ENCODE measurements at regions not wholly inside any gene's neighbourhood (a gene's known extent, or its start where the extent isn't known, plus 50 kb on each side); places are given as distances from the start of the nearest gene placed in this dataset.

DNA sequence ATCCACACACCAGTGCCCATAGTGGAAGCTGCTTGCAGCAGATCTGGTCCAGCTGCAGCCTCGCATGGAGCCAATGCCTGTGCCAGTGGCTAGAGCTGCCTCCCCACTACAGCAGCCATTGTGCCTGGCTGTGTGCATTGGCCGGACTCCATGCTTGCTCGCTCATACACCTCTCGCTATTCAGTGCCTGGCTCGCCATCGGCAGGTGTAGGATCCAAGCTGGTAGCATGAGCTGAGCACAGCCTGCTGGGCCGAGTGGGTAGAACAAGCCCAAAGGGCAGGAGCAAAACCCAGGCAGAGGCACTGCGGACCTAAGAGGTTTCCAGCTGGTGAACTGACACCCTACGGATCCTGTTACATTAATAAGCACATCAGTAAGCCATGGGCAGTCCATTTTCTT is 1184.1 kb downstream of the AMY1C start:
- BruUV-seq (replicated peaks) = no TSS peak
- Histone ChIP-seq H3K9ac (ENCODE audit: insufficient read depth, low read depth, low read length) (no peak overlapping the region), H3K27ac (ENCODE audit: extremely low read length, insufficient read depth, low read length) (no peak overlapping the region), H4K20me1 (ENCODE audit: insufficient read depth, low read length) (no peaks in the 10 kb centered on the region), H2AFZ (ENCODE audit: low read length) (no peak overlapping the region), H3K4me1 (ENCODE audit: insufficient read depth, low read length) (no peaks in the 10 kb centered on the region), H3K27me3 (ENCODE audit: control insufficient read depth in 1 of 2, insufficient read depth in 2 of 2, low read length in 2 of 2) (no peaks in the 10 kb centered on the region), H3K79me2 (ENCODE audit: insufficient read depth, low read length) (no peaks in the 10 kb centered on the region), H3K4me3 (replicated peaks in 1 of 3; ENCODE audit: insufficient read depth in 1 of 3, low read depth in 2 of 3, low read length in 3 of 3) (no peak overlapping the region), H3K4me2 (ENCODE audit: low read depth, low read length) (no peak overlapping the region), H3K36me3 (replicated peaks in 1 of 2; ENCODE audit: control insufficient read depth in 1 of 2, insufficient read depth in 2 of 2, low read length in 2 of 2) (no peaks in the 10 kb centered on the region), H3K9me3 (ENCODE audit: low read length) (no peaks in the 10 kb centered on the region; the same call in 1 of the 2 replicates)
- POLR2A ChIA-PET = no interaction called here
- in situ Hi-C loops (cut with HindIII; ENCODE audit: extremely low pct_ligation_motif_present, low pct_unique_long_range_greater_than_20kb) (no loop called here), intact Hi-C loops (cut with micrococcal nuclease; ENCODE audit: unreplicated experiment) (no loop called here)
- CTCF ChIA-PET (ENCODE audit: low intra/inter-chr PET ratio, low total read pairs) = no interaction called here
- DNase-seq (ENCODE audit: low spot score) (no peak), ATAC-seq (peak; percentile 75), FAIRE-seq (no peak)
- TF ChIP-seq, protein P1, sequence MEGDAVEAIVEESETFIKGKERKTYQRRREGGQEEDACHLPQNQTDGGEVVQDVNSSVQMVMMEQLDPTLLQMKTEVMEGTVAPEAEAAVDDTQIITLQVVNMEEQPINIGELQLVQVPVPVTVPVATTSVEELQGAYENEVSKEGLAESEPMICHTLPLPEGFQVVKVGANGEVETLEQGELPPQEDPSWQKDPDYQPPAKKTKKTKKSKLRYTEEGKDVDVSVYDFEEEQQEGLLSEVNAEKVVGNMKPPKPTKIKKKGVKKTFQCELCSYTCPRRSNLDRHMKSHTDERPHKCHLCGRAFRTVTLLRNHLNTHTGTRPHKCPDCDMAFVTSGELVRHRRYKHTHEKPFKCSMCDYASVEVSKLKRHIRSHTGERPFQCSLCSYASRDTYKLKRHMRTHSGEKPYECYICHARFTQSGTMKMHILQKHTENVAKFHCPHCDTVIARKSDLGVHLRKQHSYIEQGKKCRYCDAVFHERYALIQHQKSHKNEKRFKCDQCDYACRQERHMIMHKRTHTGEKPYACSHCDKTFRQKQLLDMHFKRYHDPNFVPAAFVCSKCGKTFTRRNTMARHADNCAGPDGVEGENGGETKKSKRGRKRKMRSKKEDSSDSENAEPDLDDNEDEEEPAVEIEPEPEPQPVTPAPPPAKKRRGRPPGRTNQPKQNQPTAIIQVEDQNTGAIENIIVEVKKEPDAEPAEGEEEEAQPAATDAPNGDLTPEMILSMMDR (CRISPR knock-in tag; IDR thresholded peaks at IDR 0.05) = peak; percentile 18; the same call in 1 of the 2 replicates
- TF ChIP-seq, protein P2, sequence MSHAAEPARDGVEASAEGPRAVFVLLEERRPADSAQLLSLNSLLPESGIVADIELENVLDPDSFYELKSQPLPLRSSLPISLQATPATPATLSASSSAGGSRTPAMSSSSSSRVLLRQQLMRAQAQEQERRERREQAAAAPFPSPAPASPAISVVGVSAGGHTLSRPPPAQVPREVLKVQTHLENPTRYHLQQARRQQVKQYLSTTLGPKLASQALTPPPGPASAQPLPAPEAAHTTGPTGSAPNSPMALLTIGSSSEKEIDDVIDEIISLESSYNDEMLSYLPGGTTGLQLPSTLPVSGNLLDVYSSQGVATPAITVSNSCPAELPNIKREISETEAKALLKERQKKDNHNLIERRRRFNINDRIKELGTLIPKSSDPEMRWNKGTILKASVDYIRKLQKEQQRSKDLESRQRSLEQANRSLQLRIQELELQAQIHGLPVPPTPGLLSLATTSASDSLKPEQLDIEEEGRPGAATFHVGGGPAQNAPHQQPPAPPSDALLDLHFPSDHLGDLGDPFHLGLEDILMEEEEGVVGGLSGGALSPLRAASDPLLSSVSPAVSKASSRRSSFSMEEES (CRISPR knock-in tag; IDR thresholded peaks at IDR 0.05) = no peak
- 5% methylated on average over 8 of the region's 9 CpGs for WGBS (ENCODE audit: low lambda C conversion rate)

DNA sequence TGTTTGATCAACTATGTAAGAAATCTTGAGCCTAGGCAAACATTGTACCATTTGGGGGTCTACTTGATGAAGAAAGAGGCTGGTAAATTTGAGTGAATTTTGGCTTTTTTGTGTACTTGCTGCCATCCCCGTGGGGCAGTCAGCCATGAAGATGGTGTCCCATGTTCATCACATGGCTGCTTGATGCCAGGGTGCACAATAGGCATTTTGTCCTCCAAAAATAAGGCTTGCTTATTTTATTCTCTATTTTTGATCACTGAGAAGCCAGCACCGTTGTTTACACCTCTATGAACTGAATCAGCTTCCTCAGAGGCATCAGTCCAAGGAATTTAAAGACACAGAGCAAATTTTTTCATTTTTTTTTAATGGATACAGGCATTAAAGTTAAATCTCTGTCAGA is 1195.7 kb downstream of the AMY1C start:
- ChIA-PET POLR2A (no interaction called here), CTCF (ENCODE audit: low intra/inter-chr PET ratio, low total read pairs) (no interaction called here)
- Histone ChIP-seq H3K4me3 (replicated peaks in 1 of 3; ENCODE audit: insufficient read depth in 1 of 3, low read depth in 2 of 3, low read length in 3 of 3) (no peak overlapping the region), H3K79me2 (ENCODE audit: insufficient read depth, low read length) (no peaks in the 10 kb centered on the region), H3K4me2 (ENCODE audit: low read depth, low read length) (no peak overlapping the region), H2AFZ (ENCODE audit: low read length) (no peak overlapping the region), H3K9me3 (ENCODE audit: low read length) (no peaks in the 10 kb centered on the region; the same call in 1 of the 2 replicates), H3K27ac (ENCODE audit: extremely low read length, insufficient read depth, low read length) (no peak overlapping the region), H3K4me1 (ENCODE audit: insufficient read depth, low read length) (no peaks in the 10 kb centered on the region), H4K20me1 (ENCODE audit: insufficient read depth, low read length) (no peaks in the 10 kb centered on the region), H3K36me3 (replicated peaks in 1 of 2; ENCODE audit: control insufficient read depth in 1 of 2, insufficient read depth in 2 of 2, low read length in 2 of 2) (no peaks in the 10 kb centered on the region), H3K27me3 (ENCODE audit: control insufficient read depth in 1 of 2, insufficient read depth in 2 of 2, low read length in 2 of 2) (no peaks in the 10 kb centered on the region), H3K9ac (ENCODE audit: insufficient read depth, low read depth, low read length) (no peak overlapping the region)
- DNase-seq (ENCODE audit: low spot score) (no peak), ATAC-seq (no peak), FAIRE-seq (no peak)
- no TSS peak for BruUV-seq (replicated peaks)
- 0% methylated on average over 2 of the region's 2 CpGs for WGBS (ENCODE audit: low lambda C conversion rate)
- in situ Hi-C loops (cut with HindIII; ENCODE audit: extremely low pct_ligation_motif_present, low pct_unique_long_range_greater_than_20kb) (no loop called here), intact Hi-C loops (cut with micrococcal nuclease; ENCODE audit: unreplicated experiment) (no loop called here)
- TF ChIP-seq SALL1 (CRISPR knock-in tag; IDR thresholded peaks at IDR 0.05) (no peak), ZNF124 (CRISPR knock-in tag; IDR thresholded peaks at IDR 0.05) (no peak), RFX5 (IDR thresholded peaks at IDR 0.05; ENCODE audit: low read depth, low read length) (no peak), ZNF850 (CRISPR knock-in tag; conservative IDR thresholded peaks at IDR 0.05) (no peak), SALL2 (CRISPR knock-in tag; IDR thresholded peaks at IDR 0.05) (no peak), ZSCAN12 (CRISPR knock-in tag; IDR thresholded peaks at IDR 0.05) (no peak)
- TF ChIP-seq, protein P3, sequence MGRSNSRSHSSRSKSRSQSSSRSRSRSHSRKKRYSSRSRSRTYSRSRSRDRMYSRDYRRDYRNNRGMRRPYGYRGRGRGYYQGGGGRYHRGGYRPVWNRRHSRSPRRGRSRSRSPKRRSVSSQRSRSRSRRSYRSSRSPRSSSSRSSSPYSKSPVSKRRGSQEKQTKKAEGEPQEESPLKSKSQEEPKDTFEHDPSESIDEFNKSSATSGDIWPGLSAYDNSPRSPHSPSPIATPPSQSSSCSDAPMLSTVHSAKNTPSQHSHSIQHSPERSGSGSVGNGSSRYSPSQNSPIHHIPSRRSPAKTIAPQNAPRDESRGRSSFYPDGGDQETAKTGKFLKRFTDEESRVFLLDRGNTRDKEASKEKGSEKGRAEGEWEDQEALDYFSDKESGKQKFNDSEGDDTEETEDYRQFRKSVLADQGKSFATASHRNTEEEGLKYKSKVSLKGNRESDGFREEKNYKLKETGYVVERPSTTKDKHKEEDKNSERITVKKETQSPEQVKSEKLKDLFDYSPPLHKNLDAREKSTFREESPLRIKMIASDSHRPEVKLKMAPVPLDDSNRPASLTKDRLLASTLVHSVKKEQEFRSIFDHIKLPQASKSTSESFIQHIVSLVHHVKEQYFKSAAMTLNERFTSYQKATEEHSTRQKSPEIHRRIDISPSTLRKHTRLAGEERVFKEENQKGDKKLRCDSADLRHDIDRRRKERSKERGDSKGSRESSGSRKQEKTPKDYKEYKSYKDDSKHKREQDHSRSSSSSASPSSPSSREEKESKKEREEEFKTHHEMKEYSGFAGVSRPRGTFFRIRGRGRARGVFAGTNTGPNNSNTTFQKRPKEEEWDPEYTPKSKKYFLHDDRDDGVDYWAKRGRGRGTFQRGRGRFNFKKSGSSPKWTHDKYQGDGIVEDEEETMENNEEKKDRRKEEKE (IDR thresholded peaks at IDR 0.05) = no peak
- TF ChIP-seq, protein P4, sequence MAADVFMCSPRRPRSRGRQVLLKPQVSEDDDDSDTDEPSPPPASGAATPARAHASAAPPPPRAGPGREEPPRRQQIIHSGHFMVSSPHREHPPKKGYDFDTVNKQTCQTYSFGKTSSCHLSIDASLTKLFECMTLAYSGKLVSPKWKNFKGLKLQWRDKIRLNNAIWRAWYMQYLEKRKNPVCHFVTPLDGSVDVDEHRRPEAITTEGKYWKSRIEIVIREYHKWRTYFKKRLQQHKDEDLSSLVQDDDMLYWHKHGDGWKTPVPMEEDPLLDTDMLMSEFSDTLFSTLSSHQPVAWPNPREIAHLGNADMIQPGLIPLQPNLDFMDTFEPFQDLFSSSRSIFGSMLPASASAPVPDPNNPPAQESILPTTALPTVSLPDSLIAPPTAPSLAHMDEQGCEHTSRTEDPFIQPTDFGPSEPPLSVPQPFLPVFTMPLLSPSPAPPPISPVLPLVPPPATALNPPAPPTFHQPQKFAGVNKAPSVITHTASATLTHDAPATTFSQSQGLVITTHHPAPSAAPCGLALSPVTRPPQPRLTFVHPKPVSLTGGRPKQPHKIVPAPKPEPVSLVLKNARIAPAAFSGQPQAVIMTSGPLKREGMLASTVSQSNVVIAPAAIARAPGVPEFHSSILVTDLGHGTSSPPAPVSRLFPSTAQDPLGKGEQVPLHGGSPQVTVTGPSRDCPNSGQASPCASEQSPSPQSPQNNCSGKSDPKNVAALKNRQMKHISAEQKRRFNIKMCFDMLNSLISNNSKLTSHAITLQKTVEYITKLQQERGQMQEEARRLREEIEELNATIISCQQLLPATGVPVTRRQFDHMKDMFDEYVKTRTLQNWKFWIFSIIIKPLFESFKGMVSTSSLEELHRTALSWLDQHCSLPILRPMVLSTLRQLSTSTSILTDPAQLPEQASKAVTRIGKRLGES (CRISPR knock-in tag; IDR thresholded peaks at IDR 0.05; ENCODE audit: borderline replicate concordance) = no peak
